MV-4-11 (cell line): ENCODE measurements at regions not wholly inside any gene's neighbourhood (a gene's known extent, or its start where the extent isn't known, plus 50 kb on each side); places are given as distances from the start of the nearest gene placed in this dataset.
"Not testable (repeated sequence)": the region's sequence is repeated elsewhere in the genome, so short reads cannot be mapped to it uniquely, and the experiment has no call there.

Source experiments
- DNase-seq: peaks from one replicate; lab custom pipeline; 2025; lab: John Stamatoyannopoulos, UW

GRCh38 chr13:42398533-42398932 is 126.6 kb downstream of the AKAP11 start:
- no peak for DNase-seq

GRCh38 chr13:42400188-42400833 is 128.4 kb downstream of the AKAP11 start:
- no peak for DNase-seq

GRCh38 chr13:42401376-42401775 is 129.4 kb downstream of the AKAP11 start:
- no peak for DNase-seq

- no peak for DNase-seq
Observed at GRCh38 chr13:42405665-42406390, 133.9 kb downstream of the AKAP11 start.

GRCh38 chr13:42409075-42409474 is 137.1 kb downstream of the AKAP11 start:
- DNase-seq: no peak

- no peak for DNase-seq
Observed at GRCh38 chr13:42409551-42409950, 137.6 kb downstream of the AKAP11 start.

GRCh38 chr13:42412812-42413483 is 141.0 kb downstream of the AKAP11 start:
- DNase-seq: no peak

GRCh38 chr13:42413484-42413815 is 141.5 kb downstream of the AKAP11 start:
- DNase-seq: no peak

- no peak for DNase-seq
Observed at GRCh38 chr13:42417626-42418025, 145.7 kb downstream of the AKAP11 start.

GRCh38 chr13:42418184-42418583 is 146.2 kb downstream of the AKAP11 start:
- DNase-seq: no peak

- DNase-seq: no peak
Observed at GRCh38 chr13:42420304-42420703, 148.4 kb downstream of the AKAP11 start.

GRCh38 chr13:42422681-42423080 is 150.7 kb downstream of the AKAP11 start:
- DNase-seq: no peak

GRCh38 chr13:42424182-42424581 is 149.8 kb upstream of the TNFSF11 start:
- no peak for DNase-seq

- DNase-seq: no peak
Observed at GRCh38 chr13:42445354-42445753, 128.6 kb upstream of the TNFSF11 start.

- not testable (repeated sequence) for DNase-seq
Observed at GRCh38 chr13:42446597-42446996, 127.4 kb upstream of the TNFSF11 start.

- no peak for DNase-seq
Observed at GRCh38 chr13:42453091-42453645, 120.8 kb upstream of the TNFSF11 start.

GRCh38 chr13:42454749-42455148 is 119.2 kb upstream of the TNFSF11 start:
- no peak for DNase-seq

- DNase-seq: no peak
Observed at GRCh38 chr13:42458193-42458592, 115.8 kb upstream of the TNFSF11 start.

GRCh38 chr13:42466123-42466522 is 107.8 kb upstream of the TNFSF11 start:
- no peak for DNase-seq

- DNase-seq: no peak
Observed at GRCh38 chr13:42466609-42467008, 107.3 kb upstream of the TNFSF11 start.

GRCh38 chr13:42474954-42475353 is 99.0 kb upstream of the TNFSF11 start:
- DNase-seq: no peak

GRCh38 chr13:42477596-42478190 is 96.3 kb upstream of the TNFSF11 start:
- DNase-seq: no peak
